ENCODE measurements at regions not wholly inside any gene's neighbourhood (a gene's known extent, or its start where the extent isn't known, plus 50 kb on each side); places are given as distances from the start of the nearest gene placed in this dataset.
A peak's percentile ranks its signal among the peaks of the same experiment; 100 is the strongest.

DNA sequence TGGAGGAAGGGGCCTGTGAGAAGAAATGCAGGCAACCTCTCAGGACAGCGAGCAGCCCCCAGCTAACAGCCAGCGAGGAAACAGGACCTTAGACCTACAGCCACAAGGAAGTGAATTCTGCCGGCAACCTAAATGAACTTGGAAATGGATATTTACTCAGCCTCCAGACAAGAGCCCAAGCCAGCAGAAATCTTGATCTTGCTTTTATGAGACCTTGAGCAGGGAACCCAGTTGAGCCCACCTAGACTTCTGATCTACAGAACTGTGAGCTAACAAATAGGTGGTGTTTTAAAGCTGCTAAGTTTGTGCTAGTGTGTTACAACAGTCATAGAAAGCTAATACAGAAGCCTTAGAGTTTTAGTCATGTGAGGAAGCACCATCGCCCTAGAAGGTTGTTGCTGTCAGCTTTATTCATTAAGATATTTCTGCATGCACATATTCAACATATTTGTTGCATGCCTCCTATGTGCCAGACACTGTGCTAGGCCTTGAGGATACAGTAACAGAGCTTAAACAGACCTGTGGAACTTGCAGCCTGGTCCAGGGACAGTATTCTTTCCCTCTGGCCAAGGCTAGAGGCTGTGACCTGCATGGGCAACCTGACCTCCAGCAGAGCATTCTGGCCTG lies 50.3 kb downstream of the NALF2 start:
- no peak for ATAC-seq
- intact Hi-C loops (cut with DNase I): no loop called here
- no peak for DNase-seq (ENCODE audit: missing footprints)

DNA sequence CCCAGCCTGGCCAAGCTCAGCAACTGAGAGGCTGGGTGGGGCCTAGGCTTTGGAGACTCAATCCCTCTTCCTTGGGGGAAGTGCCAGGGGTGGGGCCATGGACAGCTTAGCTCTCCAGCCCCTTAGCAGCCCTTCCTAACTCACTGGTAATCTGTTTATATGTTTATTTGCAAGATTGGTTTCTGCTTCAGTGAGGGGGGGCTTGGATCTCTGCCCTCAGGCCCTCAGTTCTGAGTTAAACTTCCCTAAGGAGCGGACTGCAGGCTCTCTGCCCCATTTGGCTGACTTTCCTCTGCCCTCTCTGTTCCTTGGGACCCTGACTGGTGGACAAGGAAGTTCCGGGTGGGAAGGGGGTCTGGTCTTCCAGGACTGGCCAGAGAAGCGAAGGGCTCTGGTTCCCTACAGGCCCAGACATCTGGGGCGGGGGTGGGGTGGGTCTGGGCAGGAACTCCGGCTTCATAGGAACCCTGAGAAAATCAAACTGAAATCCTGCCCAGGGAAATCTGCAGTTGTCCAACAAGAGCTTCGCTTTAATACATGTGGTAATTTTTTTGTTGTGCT lies 51.4 kb downstream of the NALF2 start:
- intact Hi-C loops (cut with DNase I): no loop called here
- ATAC-seq (peak; percentile 34), DNase-seq (ENCODE audit: missing footprints) (peak; percentile 60)

DNA sequence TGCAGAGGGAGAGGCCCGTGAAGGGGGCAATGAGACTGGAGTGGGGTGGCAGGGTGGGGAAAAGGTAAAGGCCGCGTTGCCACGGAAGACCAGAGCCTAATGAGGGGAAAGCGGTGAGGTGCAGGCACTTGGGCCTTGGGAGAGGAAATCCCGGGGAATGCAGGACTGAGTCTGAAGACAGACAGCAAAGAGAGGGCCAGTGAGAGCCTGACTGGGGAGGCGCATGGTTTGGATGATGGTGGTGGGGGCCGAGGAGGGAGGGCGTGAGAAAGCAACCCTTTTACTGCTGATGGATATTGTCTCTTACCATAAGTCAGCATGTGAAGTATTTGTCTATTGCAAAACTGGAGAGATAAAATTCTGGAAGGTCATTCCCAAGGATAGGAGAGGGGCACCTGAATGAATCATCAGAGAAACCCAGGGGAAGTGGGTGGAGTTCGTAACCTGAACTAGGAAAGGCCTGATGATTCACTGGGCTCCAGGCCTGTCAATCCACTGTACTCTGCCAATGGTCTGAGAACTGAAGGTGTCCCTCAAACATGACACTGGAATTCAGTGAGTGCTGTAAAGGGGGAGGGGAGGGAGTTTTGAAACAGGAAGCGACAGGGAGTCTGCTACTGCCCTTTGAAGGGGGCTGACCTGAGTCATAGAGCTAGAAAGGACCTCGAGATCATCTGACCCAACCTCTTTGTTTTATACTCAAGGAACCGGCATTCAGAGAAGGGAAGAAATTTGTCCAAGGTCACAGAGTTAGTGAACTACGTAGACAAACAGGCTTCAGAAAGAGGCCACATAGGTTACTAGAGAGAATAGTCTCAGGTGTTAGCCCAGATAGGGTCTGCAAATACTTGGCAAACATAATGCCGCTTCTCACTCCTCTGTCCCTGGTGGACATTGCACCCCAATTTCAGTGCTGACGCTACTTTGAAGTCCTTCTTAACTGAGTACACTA lies 52.2 kb downstream of the NALF2 start:
- intact Hi-C loops (cut with DNase I): no loop called here
- peak; percentile 34 for ATAC-seq
- DNase-seq (ENCODE audit: missing footprints): no peak

DNA sequence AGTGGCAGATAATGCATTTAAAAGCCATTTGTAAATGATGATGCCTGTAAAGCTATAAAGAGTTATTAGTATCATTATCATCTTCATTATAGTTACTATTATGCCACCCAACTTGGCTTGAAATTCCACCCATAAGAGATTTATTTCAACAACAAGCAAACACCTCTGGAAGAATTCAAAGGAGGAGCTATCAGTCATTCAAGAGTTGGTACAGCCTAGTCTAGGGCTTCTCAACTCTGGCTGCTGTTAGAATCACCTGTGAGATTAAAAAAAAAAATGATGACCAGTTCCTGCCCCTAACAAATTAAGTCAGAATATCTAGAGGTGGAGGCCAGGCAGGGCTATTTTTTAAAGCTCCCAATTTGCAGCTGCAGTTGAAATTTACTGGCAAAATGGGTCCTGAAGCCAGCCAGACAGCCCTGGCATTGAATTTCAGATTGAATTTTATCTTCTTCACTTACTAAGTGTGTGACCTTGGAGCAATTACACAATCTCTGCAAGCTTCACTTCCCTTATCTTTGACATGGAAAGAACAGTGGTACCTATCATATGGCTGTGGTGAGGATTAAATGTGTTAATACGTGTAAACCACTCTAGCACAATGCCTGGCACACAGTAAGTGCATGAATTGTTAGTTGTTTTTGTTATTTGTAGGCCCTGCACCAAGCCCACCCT lies 52.9 kb upstream of the EDA start:
- intact Hi-C loops (cut with DNase I): no loop called here
- ATAC-seq (peak; percentile 60), DNase-seq (ENCODE audit: missing footprints) (no peak)

DNA sequence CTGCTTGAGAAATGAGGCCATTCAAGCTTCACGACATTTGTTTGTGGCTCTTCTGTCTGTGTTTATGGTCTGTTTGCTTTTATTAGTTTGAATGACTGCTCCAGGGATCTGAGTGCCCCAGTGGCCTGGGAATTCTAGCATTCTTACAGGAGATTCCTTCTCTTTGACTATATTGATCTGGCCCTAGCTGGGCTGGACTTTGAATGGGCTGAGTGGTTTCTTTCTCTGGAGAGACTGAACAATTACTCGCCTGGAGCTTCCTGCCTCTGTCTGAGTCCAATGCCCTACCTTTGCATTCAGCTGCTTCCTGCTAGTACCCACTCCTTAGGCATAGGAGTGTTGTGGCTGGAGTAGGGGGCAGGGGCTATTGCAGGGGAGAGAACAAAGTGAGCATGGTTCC lies 51.2 kb upstream of the EDA start:
- DNase-seq (ENCODE audit: missing footprints): no peak
- intact Hi-C loops (cut with DNase I): no loop called here
- no peak for ATAC-seq

DNA sequence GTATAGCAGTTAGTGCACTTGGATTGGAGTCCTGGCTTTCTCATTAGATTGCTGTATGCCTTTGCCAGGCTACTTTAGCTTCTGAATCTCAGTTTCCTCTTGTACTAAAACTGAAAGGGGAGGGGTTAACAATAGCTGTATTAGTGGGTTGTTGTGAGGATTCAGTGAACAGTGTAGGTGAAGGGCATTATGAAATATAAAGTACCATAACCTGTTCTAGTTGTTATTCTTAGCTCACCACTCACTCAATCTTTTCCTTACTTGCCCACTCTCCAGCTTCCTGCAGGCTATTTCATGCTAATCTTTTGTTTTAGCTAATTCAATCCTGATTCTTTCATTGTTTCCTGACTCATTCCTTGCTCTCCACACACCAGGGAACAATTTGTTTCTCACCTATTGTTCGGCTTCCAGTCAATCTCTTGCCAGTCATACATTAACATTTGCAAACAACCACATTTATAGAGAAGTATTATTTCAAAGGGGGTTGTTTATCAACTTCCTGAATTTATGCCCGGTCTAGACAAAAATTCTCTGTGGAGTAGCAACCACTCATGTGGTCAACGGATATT lies 50.6 kb upstream of the EDA start:
- ATAC-seq (no peak), DNase-seq (ENCODE audit: missing footprints) (no peak)
- intact Hi-C loops (cut with DNase I): no loop called here
